ENCODE measurements at regions not wholly inside any gene's neighbourhood (a gene's known extent, or its start where the extent isn't known, plus 50 kb on each side); places are given as distances from the start of the nearest gene placed in this dataset.

DNA sequence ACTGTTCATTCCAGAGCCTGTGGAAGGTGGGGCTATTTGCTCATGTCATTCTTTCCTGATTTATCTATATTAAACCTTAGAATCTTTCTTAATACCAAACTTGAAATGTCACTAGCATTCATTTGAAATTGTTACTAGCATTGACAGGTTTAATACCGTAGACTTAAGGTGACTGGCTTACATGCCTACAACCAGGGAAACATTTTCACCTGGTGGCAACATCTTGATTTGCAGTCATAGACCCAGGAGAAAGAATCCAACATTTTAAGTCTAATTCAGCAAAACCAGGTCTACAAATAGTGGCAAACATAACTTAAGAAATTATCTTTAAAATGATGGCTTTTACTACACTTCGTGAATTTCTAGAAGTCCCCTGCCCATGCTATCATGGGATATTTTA, 353.7 kb downstream of the HTR7 start:
- no peak for FAIRE-seq

DNA sequence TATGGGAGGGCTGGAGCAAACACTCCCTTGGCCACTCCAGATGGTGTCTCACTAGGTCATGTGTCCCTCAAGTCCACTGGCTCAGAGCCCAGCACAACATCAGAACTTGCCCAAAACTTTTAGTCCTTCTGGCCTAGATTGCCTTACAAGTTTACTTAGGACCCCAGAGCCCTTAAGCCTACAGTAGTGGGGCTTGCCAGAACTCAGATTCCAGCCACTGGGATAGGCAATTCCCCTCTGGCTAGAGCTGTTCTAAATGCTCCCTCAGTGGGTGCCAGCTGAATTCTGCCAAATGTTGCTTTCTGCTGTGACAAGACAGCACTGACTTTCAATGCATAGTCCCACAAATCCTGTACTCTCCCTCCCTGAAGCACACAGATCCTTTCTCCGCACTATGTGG, 331.1 kb downstream of the HTR7 start:
- no peak for FAIRE-seq

- no peak for FAIRE-seq
Measured at GRCh38 chr10:90530521-90530920, 327.3 kb downstream of the HTR7 start.

GRCh38 chr10:90557385-90557784, 300.5 kb downstream of the HTR7 start:
- no peak for FAIRE-seq

- FAIRE-seq: no peak
Measured at GRCh38 chr10:90560331-90560730, 297.5 kb downstream of the HTR7 start.

DNA sequence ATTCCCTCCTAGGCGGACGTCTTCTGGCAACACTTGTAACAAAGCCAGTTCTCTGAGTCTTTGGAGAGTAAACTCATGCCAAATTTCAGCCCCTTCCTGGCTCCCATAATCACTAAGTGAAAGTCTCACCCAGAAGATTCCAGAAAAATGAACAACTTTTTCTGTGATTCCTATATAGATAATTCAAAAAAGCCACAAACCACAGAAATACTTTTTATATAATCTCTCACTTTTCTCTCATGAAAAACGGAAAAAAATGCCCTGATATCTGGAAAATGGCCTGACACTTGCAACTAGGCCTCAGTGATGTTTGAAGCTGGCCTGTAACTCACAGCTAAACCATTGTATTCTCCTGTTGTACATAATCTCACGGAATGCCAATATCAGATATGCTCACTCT, 296.2 kb downstream of the HTR7 start:
- no peak for FAIRE-seq

- FAIRE-seq: no peak
Measured at GRCh38 chr10:90571481-90572258, 286.2 kb downstream of the HTR7 start.

GRCh38 chr10:90575125-90575524, 282.7 kb downstream of the HTR7 start:
- FAIRE-seq: no peak

GRCh38 chr10:90577569-90577968, 280.3 kb downstream of the HTR7 start:
- no peak for FAIRE-seq

DNA sequence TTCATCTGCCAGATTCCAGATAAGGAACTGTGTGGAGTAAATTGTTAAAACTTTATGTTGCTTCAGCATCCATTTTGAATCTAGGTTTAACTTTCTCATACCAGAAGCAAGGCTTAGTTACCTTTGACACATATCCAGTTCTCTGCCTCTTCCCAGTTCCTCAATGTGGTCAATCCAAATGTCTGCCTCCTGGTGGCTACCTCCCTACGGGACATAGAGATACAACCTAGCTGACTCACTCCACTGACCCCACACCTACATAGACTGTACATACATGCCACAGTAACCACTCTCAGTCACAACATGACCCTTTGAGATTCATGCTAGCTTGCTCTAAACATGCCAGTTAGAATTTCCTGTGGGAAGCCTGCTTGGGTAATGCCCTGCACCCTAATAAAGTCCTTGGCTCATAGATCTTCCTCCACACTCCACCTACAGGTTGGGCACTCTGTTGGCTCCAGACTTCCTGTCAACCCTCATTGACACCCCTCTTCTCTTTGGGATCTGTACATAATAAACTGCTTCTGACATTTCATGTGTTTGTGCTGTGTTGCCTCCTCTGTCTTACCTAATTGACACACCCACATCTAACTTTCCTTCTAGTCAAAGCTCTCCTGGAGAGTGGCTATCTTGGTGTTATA, 278.1 kb downstream of the HTR7 start:
- no peak for FAIRE-seq

GRCh38 chr10:90583416-90583815, 274.4 kb downstream of the HTR7 start:
- FAIRE-seq: no peak

DNA sequence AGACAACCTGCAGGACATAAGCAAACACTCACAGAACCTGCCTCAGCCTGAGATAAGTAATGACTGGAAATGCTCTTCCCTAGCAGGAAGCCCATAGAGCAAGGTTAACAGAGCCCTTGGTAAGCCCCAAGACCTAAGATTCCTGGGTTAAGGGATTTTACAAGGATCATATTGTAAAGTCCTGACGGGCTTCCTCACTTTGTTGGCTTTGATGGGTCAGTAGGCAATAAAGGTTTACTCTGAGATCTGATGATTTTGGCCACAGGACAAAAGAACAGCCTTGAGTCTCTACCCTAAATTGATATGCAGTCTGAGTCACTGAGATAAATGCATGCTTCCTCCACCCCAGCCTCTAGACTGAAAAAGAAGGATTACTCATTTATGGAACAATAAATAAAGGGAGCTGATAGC, 270.8 kb downstream of the HTR7 start:
- FAIRE-seq: no peak

- FAIRE-seq: no peak
Measured at GRCh38 chr10:90587561-90587960, 270.3 kb downstream of the HTR7 start.

GRCh38 chr10:90588222-90588621, 269.6 kb downstream of the HTR7 start:
- FAIRE-seq: no peak

GRCh38 chr10:90589825-90590224, 268.0 kb downstream of the HTR7 start:
- no peak for FAIRE-seq

DNA sequence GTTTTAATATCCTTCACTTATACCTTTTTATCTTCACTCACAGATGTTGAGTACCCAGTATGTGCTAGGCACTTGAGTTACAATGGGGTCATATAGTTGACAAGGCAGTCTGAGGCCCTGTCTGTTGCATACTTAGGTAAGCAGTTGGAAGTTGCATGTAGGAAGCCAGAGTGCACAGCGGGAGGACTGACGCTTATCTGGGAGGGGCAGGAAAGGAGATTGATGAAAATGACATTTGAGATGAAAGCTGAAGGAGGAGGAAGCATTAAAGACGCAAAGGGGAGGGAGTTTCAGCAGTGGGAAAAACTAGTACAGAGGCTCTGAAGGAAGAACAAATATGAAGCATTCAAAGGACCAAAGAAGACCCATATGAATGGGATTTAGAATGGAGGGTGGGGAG, 266.2 kb downstream of the HTR7 start:
- FAIRE-seq: no peak

GRCh38 chr10:90592638-90593302, 265.1 kb downstream of the HTR7 start:
- FAIRE-seq: no peak

GRCh38 chr10:90598513-90598912, 259.3 kb downstream of the HTR7 start:
- no peak for FAIRE-seq

DNA sequence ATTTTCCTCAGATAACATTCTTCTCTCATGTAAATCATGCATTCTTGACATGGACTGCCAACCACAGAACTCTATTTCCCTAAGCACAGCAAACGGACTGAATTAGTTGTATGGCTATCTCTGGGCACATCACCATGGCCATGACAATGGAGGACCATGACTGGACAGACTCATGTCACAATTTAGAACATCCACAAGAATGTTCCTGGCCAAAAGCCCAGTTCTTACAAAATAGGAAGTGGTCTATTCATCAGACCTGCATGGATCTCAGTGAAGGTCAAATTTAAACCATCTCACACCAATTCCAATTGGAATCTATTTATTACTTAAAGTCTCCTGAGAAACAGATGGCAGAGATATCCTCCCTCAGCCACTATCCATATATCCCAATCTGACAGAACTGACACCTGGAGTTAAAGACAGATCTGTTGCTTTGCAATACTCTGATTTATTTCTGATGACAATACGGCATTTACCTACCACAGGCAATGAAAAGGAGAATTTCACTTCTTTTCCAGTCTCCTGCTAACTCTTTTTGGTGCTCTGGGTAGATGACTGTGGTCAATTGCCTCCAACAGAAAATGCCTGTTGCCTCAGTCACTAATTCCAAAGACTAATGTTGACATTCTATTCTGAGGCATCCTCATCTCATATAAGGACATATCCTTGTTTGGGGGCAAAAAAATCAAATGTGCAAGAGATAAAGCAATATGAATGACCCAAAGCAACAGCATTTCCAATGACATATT, 254.8 kb downstream of the HTR7 start:
- FAIRE-seq: no peak

DNA sequence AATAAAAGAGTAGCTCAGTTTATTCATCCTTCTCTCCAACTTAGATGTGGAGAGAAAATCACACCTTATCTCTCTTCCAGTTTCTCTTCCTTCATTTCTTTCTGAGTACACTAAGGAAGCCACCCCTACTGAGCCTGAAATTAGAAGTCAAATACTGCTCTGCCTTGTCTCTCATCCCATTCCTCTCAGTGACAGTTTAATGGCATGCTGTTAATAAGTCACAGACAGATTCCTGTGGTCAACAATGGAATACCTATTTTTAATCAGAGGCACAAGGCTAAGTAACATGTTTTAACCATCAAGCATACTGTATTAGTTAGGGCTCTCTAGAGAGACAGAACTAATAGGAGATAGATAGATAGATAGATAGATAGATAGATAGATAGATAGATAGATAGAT, 253.2 kb downstream of the HTR7 start:
- FAIRE-seq: no peak

DNA sequence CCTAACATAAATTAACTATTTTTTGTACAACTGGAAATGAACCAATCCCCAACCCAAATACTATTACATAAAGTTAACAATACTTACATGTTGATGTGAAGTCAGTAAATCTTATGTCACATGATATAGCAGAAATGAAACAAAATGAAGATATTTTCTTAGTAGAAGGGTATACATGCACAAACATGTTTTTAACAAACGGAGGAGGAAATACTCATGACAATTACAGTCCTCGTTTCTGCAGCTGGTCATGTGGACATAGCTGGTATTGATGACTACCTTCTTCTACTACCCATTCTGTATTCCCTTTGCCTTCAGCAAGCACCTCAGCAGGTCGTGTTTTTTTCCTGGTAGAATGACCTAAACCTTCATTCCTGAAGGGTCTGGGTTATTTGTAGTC, 252.3 kb downstream of the HTR7 start:
- FAIRE-seq: no peak

DNA sequence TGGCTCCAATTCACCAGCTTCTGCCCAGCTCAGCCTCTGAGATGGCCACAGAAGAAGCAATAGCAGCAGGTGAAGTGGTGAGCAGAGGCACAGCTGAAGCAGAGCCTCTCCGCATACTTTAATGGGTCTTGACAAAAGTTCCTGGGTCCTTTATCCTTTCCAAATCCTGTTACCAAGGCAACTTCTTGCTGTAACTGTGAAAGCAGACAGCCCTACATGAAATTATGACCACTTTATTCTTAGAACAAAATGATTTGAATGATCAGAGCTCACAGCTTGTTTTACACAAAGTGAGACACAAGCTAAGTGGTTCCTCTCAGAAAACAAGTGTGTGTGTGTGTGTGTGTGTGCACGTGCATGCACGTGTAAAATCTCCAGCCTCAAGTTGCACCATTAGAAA, 245.6 kb downstream of the HTR7 start:
- no peak for FAIRE-seq

GRCh38 chr10:90614631-90615030, 243.2 kb downstream of the HTR7 start:
- no peak for FAIRE-seq

Data from endometrium (tissue), 2 donors.